ENCODE measurements at regions not wholly inside any gene's neighbourhood (a gene's known extent, or its start where the extent isn't known, plus 50 kb on each side); places are given as distances from the start of the nearest gene placed in this dataset.

DNA sequence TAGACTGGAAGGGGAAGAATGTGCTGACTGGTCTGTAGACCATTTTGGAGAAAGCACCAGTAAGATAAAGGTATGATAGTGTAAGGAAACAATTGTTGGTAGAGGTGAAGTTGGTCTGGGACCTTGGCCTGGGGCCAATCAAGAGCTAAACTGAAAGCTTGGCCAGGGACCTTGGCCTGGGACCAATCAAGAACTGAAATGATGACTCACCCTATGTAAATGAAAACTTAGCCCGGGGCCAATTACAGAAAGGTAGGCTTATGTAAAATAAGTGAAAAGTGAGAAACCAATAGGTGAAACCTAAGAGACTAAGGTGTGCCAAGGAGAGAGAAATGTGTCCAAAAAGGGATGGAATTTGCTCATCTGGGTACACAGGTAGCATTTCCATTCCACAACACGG lies 776.0 kb downstream of the C12orf50 start:
- TF ChIP-seq SP1 (IDR thresholded peaks at IDR 0.05) (no peak), CTBP1 (IDR thresholded peaks at IDR 0.05; ENCODE audit: borderline replicate concordance) (no peak), ZNF384 (IDR thresholded peaks at IDR 0.05) (no peak), FOXK2 (IDR thresholded peaks at IDR 0.05) (no peak)

Data from HEK293T (cell line).